ENCODE measurements at regions not wholly inside any gene's neighbourhood (a gene's known extent, or its start where the extent isn't known, plus 50 kb on each side); places are given as distances from the start of the nearest gene placed in this dataset.
"Not testable (repeated sequence)": the region's sequence is repeated elsewhere in the genome, so short reads cannot be mapped to it uniquely, and the experiment has no call there.

DNA sequence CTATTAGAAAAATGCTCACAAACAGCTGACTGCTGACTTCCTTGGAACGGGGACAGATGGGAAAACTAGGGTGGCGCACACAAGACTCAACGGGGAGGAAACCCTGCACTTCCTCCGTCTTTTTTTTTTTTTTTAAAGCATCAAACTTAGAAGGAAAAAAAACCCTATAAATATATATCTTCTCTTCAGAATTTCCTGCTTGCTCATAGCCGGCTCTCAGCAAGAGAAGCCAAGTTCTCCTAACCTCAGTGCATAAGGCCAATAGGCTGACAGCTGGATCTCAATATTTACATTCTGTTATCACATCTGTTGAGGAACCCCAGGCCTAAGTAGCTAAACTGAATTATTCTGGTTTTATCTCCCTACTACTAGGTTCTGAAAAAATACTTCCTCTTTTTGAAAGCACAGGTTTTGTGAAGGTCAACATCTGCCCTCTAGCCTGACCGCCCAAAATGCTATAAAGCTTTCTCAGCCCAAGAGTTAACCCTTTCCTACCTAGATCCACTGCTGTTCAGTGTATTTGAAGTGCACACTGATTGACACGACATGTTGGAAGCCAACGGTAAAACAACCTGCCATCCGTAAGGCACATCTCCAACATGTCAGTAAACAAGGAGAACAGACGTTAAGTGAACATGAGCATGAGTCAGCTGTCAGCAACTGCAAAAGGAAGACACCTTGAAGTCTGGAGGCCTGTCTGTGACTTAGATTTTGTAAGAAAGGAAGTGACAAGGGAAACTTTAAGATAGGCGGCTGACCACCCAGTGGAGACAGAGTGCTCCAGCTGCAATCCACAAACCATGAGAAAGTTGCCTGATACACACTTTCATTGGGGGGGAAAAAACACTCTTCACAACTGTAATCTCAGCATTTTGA, 83.8 kb downstream of the EBLN1 start (continued):
- TF ChIP-seq, protein P1, sequence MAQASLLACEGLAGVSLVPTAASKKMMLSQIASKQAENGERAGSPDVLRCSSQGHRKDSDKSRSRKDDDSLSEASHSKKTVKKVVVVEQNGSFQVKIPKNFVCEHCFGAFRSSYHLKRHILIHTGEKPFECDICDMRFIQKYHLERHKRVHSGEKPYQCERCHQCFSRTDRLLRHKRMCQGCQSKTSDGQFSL (CRISPR knock-in tag; IDR thresholded peaks at IDR 0.05) = peak; percentile 77
- TF ChIP-seq, protein P1 (tag; IDR thresholded peaks at IDR 0.05) = no peak
- TF ChIP-seq ZNF124 (CRISPR knock-in tag; IDR thresholded peaks at IDR 0.05) (no peak), CHD2 (IDR thresholded peaks at IDR 0.05; ENCODE audit: low read depth, low read length) (no peak), JUNB (CRISPR knock-in tag; conservative IDR thresholded peaks at IDR 0.05) (no peak), MEIS2 (IDR thresholded peaks at IDR 0.05; ENCODE audit: partially characterized antibody) (peak; percentile 95), ZNF311 (CRISPR knock-in tag; IDR thresholded peaks at IDR 0.05) (no peak), U2AF2 (optimal IDR thresholded peaks at IDR 0.05; ENCODE audit: low read depth, low read length) (no peak), SIN3B (IDR thresholded peaks at IDR 0.05; ENCODE audit: low read depth) (no peak; the same call in 1 of the 2 replicates), CBX2 (IDR thresholded peaks at IDR 0.05; ENCODE audit: insufficient read depth, low read length, poor library complexity, severe bottlenecking) (no peak)

- H2AFZ ChIP-seq (ENCODE audit: low read depth, low read length) = peak overlapping the region; percentile 97
- H3K4me3 ChIP-seq; FAIRE-seq; ATAC-seq; H4K20me1 ChIP-seq (replicated peaks; ENCODE audit: control insufficient read depth, insufficient read depth, low read length); H3K36me3 ChIP-seq (ENCODE audit: control insufficient read depth, insufficient read depth, low read length); in situ Hi-C loops (cut with MboI); H3K9me3 ChIP-seq (replicated peaks; ENCODE audit: control insufficient read depth, insufficient read depth, low read depth, low read length); CTCF ChIA-PET (ENCODE audit: low intra/inter-chr PET ratio); POLR2A ChIA-PET; BruUV-seq (replicated peaks); H3K79me2 ChIP-seq (ENCODE audit: control insufficient read depth, insufficient read depth, low read length); H3K9me1 ChIP-seq (ENCODE audit: control insufficient read depth, insufficient read depth, low read length); H3K27me3 ChIP-seq (ENCODE audit: control insufficient read depth in 2 of 2, insufficient read depth in 2 of 2, low read length in 2 of 2); DNase-seq (ENCODE audit: extremely low read depth in 1 of 4, low spot score in 3 of 4): not testable (repeated sequence)
- WGBS (ENCODE audit: insufficient coverage, low coverage, missing lambda C conversion rate) = 11% methylated on average over 6 of the region's 6 CpGs
- H3K27ac ChIP-seq (ENCODE audit: extremely low read depth, low read depth, low read length) = peak overlapping the region; percentile 63; the same call in 2 of the 3 replicates
- peak overlapping the region; percentile 70 for H3K4me2 ChIP-seq (ENCODE audit: insufficient read depth, low read length)
- intact Hi-C loops (cut with micrococcal nuclease) = loop anchor here (5.0 kb wide), 1 partner anchor 129 kb away; the partner anchor contains the start of gene DNAJC1
- peak overlapping the region in 1 of 2 experiments; percentile 41; a peak in 1 of 4 replicates for H3K9ac ChIP-seq (ENCODE audit: insufficient read depth in 1 of 2, low read depth in 2 of 2, low read length in 2 of 2)
- peaks cover 17 to 23% of the 10 kb centered on the region in 2 experiments for H3K4me1 ChIP-seq (replicated peaks in 1 of 2; ENCODE audit: control insufficient read depth in 2 of 2, insufficient read depth in 2 of 2, low read length in 2 of 2)
- TF ChIP-seq ZNF766 (CRISPR knock-in tag; conservative IDR thresholded peaks at IDR 0.05) = peak; percentile 96
- TF ChIP-seq ZNF592 (IDR thresholded peaks at IDR 0.05) = peak; percentile 61; the same call in 1 of the 2 replicates
- 0 out of 2 replicates have a peak, but pooled peaks have one; percentile 47 for TF ChIP-seq NFRKB (IDR thresholded peaks at IDR 0.05; ENCODE audit: low read depth)
- TF ChIP-seq FOXK2 (conservative IDR thresholded peaks at IDR 0.05 in 1 of 2, IDR thresholded peaks at IDR 0.05 in 1 of 2; ENCODE audit: low read depth in 2 of 2) = peak; percentile 63 to 71; a peak in 2 of 4 replicates
- TF ChIP-seq ARID1B (IDR thresholded peaks at IDR 0.05) = 0 out of 2 replicates have a peak, but pooled peaks have one; percentile 20
- TF ChIP-seq SMAD4 (CRISPR knock-in tag; conservative IDR thresholded peaks at IDR 0.05) = 0 out of 2 replicates have a peak, but pooled peaks have one; percentile 36
Observed at GRCh38 chr10:22130824-22131223, 87.0 kb downstream of the EBLN1 start.
